ENCODE measurements at regions not wholly inside any gene's neighbourhood (a gene's known extent, or its start where the extent isn't known, plus 50 kb on each side); places are given as distances from the start of the nearest gene placed in this dataset.
A peak's percentile ranks its signal among the peaks of the same experiment; 100 is the strongest.

- DNase-seq (ENCODE audit: low read depth), result no peak
- no peak for TF ChIP-seq CTCF (IDR thresholded peaks at IDR 0.05; ENCODE audit: control insufficient read depth, insufficient read depth, low read depth, low read length, missing control alignments)
- no peak overlapping the region for H3K4me3 ChIP-seq (ENCODE audit: control insufficient read depth, low read depth, low read length)
Measured at GRCh38 chrX:22699581-22700091, 300.1 kb upstream of the DDX53 start.

GRCh38 chrX:22712942-22713341 is 286.8 kb upstream of the DDX53 start:
- no peak for TF ChIP-seq CTCF (IDR thresholded peaks at IDR 0.05; ENCODE audit: control insufficient read depth, insufficient read depth, low read depth, low read length, missing control alignments)
- H3K4me3 ChIP-seq (ENCODE audit: control insufficient read depth, low read depth, low read length), result no peak overlapping the region
- DNase-seq (ENCODE audit: low read depth), result no peak

- no peak overlapping the region for H3K4me3 ChIP-seq (ENCODE audit: control insufficient read depth, low read depth, low read length)
- no peak for TF ChIP-seq CTCF (IDR thresholded peaks at IDR 0.05; ENCODE audit: control insufficient read depth, insufficient read depth, low read depth, low read length, missing control alignments)
- no peak for DNase-seq (ENCODE audit: low read depth)
Measured at GRCh38 chrX:22730542-22730941, 269.2 kb upstream of the DDX53 start.

- no peak for TF ChIP-seq CTCF (IDR thresholded peaks at IDR 0.05; ENCODE audit: control insufficient read depth, insufficient read depth, low read depth, low read length, missing control alignments)
- no peak for DNase-seq (ENCODE audit: low read depth)
- no peak overlapping the region for H3K4me3 ChIP-seq (ENCODE audit: control insufficient read depth, low read depth, low read length)
Measured at GRCh38 chrX:22737541-22737940, 262.2 kb upstream of the DDX53 start.

- TF ChIP-seq CTCF (IDR thresholded peaks at IDR 0.05; ENCODE audit: control insufficient read depth, insufficient read depth, low read depth, low read length, missing control alignments), result no peak
Measured at GRCh38 chrX:22739276-22739675, 260.5 kb upstream of the DDX53 start.

GRCh38 chrX:22740836-22741235 is 258.9 kb upstream of the DDX53 start:
- TF ChIP-seq CTCF (IDR thresholded peaks at IDR 0.05; ENCODE audit: control insufficient read depth, insufficient read depth, low read depth, low read length, missing control alignments), result no peak
- no peak overlapping the region for H3K4me3 ChIP-seq (ENCODE audit: control insufficient read depth, low read depth, low read length)
- no peak for DNase-seq (ENCODE audit: low read depth)

More at GRCh38 chrX:22739276-22739675, 260.5 kb upstream of the DDX53 start:
- H3K4me3 ChIP-seq (ENCODE audit: control insufficient read depth, low read depth, low read length), result no peak overlapping the region
- no peak for DNase-seq (ENCODE audit: low read depth)

- no peak overlapping the region for H3K4me3 ChIP-seq (ENCODE audit: control insufficient read depth, low read depth, low read length)
- DNase-seq (ENCODE audit: low read depth), result peak; percentile 31
- TF ChIP-seq CTCF (IDR thresholded peaks at IDR 0.05; ENCODE audit: control insufficient read depth, insufficient read depth, low read depth, low read length, missing control alignments), result no peak
Measured at GRCh38 chrX:22742174-22742573, 257.6 kb upstream of the DDX53 start.
